ENCODE measurements at regions not wholly inside any gene's neighbourhood (a gene's known extent, or its start where the extent isn't known, plus 50 kb on each side); places are given as distances from the start of the nearest gene placed in this dataset.

- DNase-seq (ENCODE audit: low spot score) (no peak), ATAC-seq (no peak)
- ChIA-PET CTCF (interaction anchor here (0.7 kb wide), 2 partner anchors 117 to 790 kb away, joined by 3 to 4 read pairs; no protein-coding TSS in a partner anchor), POLR2A (no interaction called here)
- Mint-ChIP-seq H3K9me3 (peaks cover 15% of the 10 kb centered on the region), H3K4me3 (no peak overlapping the region), H3K36me3 (peaks cover 4% of the 10 kb centered on the region; the same call in 1 of the 2 replicates), H3K27ac (no peak overlapping the region), H3K27me3 (ENCODE audit: low read depth) (no peaks in the 10 kb centered on the region), H3K4me1 (peaks cover 8% of the 10 kb centered on the region)
- no peak for TF ChIP-seq ATF6 (CRISPR knock-in tag; IDR thresholded peaks at IDR 0.05)
- TF ChIP-seq USF2 (CRISPR knock-in tag; IDR thresholded peaks at IDR 0.05): no peak
Measured at GRCh38 chr13:73608711-73609485, 525.3 kb downstream of the KLF12 start.

- DNase-seq (ENCODE audit: low spot score) (no peak), ATAC-seq (no peak)
- Mint-ChIP-seq H3K27ac (no peak overlapping the region), H3K4me3 (no peak overlapping the region), H3K9me3 (peaks cover 15% of the 10 kb centered on the region), H3K36me3 (peaks cover 4% of the 10 kb centered on the region; the same call in 1 of the 2 replicates), H3K27me3 (ENCODE audit: low read depth) (no peaks in the 10 kb centered on the region), H3K4me1 (peaks cover 8% of the 10 kb centered on the region)
- POLR2A ChIA-PET: no interaction called here
- TF ChIP-seq MYBL2 (CRISPR knock-in tag; IDR thresholded peaks at IDR 0.05): no peak
- no peak for TF ChIP-seq GTF2I (CRISPR knock-in tag; conservative IDR thresholded peaks at IDR 0.05)
- no peak for TF ChIP-seq CDX4 (CRISPR knock-in tag; IDR thresholded peaks at IDR 0.05; ENCODE audit: borderline replicate concordance)
- TF ChIP-seq SOX15 (CRISPR knock-in tag; IDR thresholded peaks at IDR 0.05): no peak
- CTCF ChIA-PET: interaction anchor here (0.7 kb wide), 1 partner anchor 116 kb away, joined by 4 read pairs; no protein-coding TSS in a partner anchor
Measured at GRCh38 chr13:73608157-73608516, 526.1 kb downstream of the KLF12 start.

GRCh38 chr13:73607489-73608156 lies 526.6 kb downstream of the KLF12 start:
- DNase-seq (ENCODE audit: low spot score) (no peak), ATAC-seq (no peak)
- H3K9me3 Mint-ChIP-seq: peaks cover 11% of the 10 kb centered on the region
- POLR2A ChIA-PET: no interaction called here
- H3K27me3 Mint-ChIP-seq (ENCODE audit: low read depth): no peaks in the 10 kb centered on the region
- no peak overlapping the region for H3K27ac Mint-ChIP-seq
- TF ChIP-seq USF2 (CRISPR knock-in tag; IDR thresholded peaks at IDR 0.05) (no peak), ZNF219 (CRISPR knock-in tag; IDR thresholded peaks at IDR 0.05; ENCODE audit: borderline replicate concordance) (no peak), MAX (CRISPR knock-in tag; IDR thresholded peaks at IDR 0.05) (no peak), NR2C2 (CRISPR knock-in tag; IDR thresholded peaks at IDR 0.05) (no peak), ZNF263 (CRISPR knock-in tag; IDR thresholded peaks at IDR 0.05; ENCODE audit: low read depth) (no peak), SOX15 (CRISPR knock-in tag; IDR thresholded peaks at IDR 0.05) (no peak), GRHL2 (CRISPR knock-in tag; IDR thresholded peaks at IDR 0.05; ENCODE audit: insufficient replicate concordance, severe bottlenecking) (no peak), RORB (CRISPR knock-in tag; IDR thresholded peaks at IDR 0.05) (no peak), ATF6 (CRISPR knock-in tag; IDR thresholded peaks at IDR 0.05) (no peak), FOXP1 (CRISPR knock-in tag; IDR thresholded peaks at IDR 0.05; ENCODE audit: borderline replicate concordance) (no peak), IRF1 (CRISPR knock-in tag; IDR thresholded peaks at IDR 0.05) (no peak), ATF1 (CRISPR knock-in tag; IDR thresholded peaks at IDR 0.05) (no peak), ARID4B (CRISPR knock-in tag; IDR thresholded peaks at IDR 0.05; ENCODE audit: borderline replicate concordance) (no peak)
- peaks cover 4% of the 10 kb centered on the region; the same call in 1 of the 2 replicates for H3K36me3 Mint-ChIP-seq
- H3K4me1 Mint-ChIP-seq: peaks cover 8% of the 10 kb centered on the region
- no peak overlapping the region for H3K4me3 Mint-ChIP-seq
- CTCF ChIA-PET: no interaction called here

Data from WTC11 (cell line).